Neuronal stem cell (in vitro differentiated cells): ENCODE measurements at regions not wholly inside any gene's neighbourhood (a gene's known extent, or its start where the extent isn't known, plus 50 kb on each side); places are given as distances from the start of the nearest gene placed in this dataset.

Source experiments
- DNase-seq: peaks from one replicate; pipeline ENCODE4 v3.0.0-alpha.2; 2013; ENCODE audit warnings: low spot score
- H2AFZ ChIP-seq: one replicate; pipeline ENCODE4 v1.6.1; 2013; ENCODE audit warnings: mild to moderate bottlenecking, low read length, inconsistent platforms
- H2AK5ac ChIP-seq: 2 replicates; pipeline ENCODE4 v1.6.1; 2013; ENCODE audit warnings: low read depth, mild to moderate bottlenecking, inconsistent platforms, low read length, moderate library complexity, mixed read lengths
- H2BK120ac ChIP-seq: 2 replicates; pipeline ENCODE4 v1.6.1; 2013; ENCODE audit warnings: low read depth, mild to moderate bottlenecking, inconsistent platforms, low read length, moderate library complexity, mixed read lengths
- H2BK12ac ChIP-seq: one replicate; pipeline ENCODE4 v1.6.1; 2013; ENCODE audit warnings: low read length, inconsistent platforms
- H2BK15ac ChIP-seq: 2 replicates; pipeline ENCODE4 v1.6.1; 2013; ENCODE audit warnings: mild to moderate bottlenecking, low read length, inconsistent platforms, mixed read lengths
- H2BK5ac ChIP-seq: one replicate; pipeline ENCODE4 v1.6.1; 2013; ENCODE audit warnings: inconsistent platforms, mild to moderate bottlenecking, low read length, moderate library complexity
- H3K14ac ChIP-seq: one replicate; pipeline ENCODE4 v1.6.1; 2013; ENCODE audit warnings: low read length, inconsistent platforms
- H3K18ac ChIP-seq: 2 replicates; pipeline ENCODE4 v1.6.1; 2013; ENCODE audit warnings: low read length, inconsistent platforms
- H3K23ac ChIP-seq: 2 replicates; pipeline ENCODE4 v1.6.1; 2013; ENCODE audit warnings: low read depth, mild to moderate bottlenecking, mixed read lengths, low read length, inconsistent platforms; ENCODE audit not compliant: poor library complexity
- H3K27ac ChIP-seq: replicated peaks from 3 replicates; pipeline ENCODE4 v1.5.1; 2013; ENCODE audit warnings: low read length, inconsistent platforms
- H3K27me3 ChIP-seq, 3 experiments: 2 replicates each; pipeline ENCODE4 v1.6.1; 2013; ENCODE audit warnings: low read length in 3 of 3, mild to moderate bottlenecking in 2 of 3, inconsistent platforms in 1 of 3, low read depth in 1 of 3, mixed read lengths in 1 of 3, moderate library complexity in 1 of 3; ENCODE audit not compliant: control insufficient read depth in 3 of 3, insufficient read depth in 3 of 3
- H3K36me3 ChIP-seq, 2 donors: replicated peaks in 1 of 2; 2 replicates each; pipeline ENCODE4 v1.6.1; 2013; ENCODE audit warnings: low read length in 2 of 2; ENCODE audit not compliant: control insufficient read depth in 2 of 2, insufficient read depth in 2 of 2
- H3K4ac ChIP-seq: 2 replicates; pipeline ENCODE4 v1.6.1; 2013; ENCODE audit warnings: inconsistent platforms, mild to moderate bottlenecking, low read length, moderate library complexity
- H3K4me1 ChIP-seq, 2 donors: 1 replicate in 1 of 2; 2 replicates in 1 of 2; pipeline ENCODE4 v1.6.1; 2013; ENCODE audit warnings: low read length in 2 of 2, low read depth in 1 of 2; ENCODE audit not compliant: control insufficient read depth in 2 of 2, insufficient read depth in 1 of 2
- H3K4me2 ChIP-seq: one replicate; pipeline ENCODE4 v1.6.1; 2013; ENCODE audit warnings: mild to moderate bottlenecking, low read length, inconsistent platforms; ENCODE audit not compliant: insufficient read depth, poor library complexity, severe bottlenecking
- H3K4me3 ChIP-seq, 2 donors: 2 replicates each; pipeline ENCODE4 v1.5.1; 2013; ENCODE audit warnings: low read length in 2 of 2, mild to moderate bottlenecking in 2 of 2, inconsistent platforms in 1 of 2, moderate library complexity in 1 of 2
- H3K79me1 ChIP-seq: one replicate; pipeline ENCODE4 v1.6.1; 2013; ENCODE audit warnings: low read depth, mild to moderate bottlenecking, inconsistent platforms, low read length, moderate library complexity
- H3K9ac ChIP-seq: one replicate; pipeline ENCODE4 v1.6.1; 2013; ENCODE audit warnings: mild to moderate bottlenecking, low read depth, low read length, inconsistent platforms; ENCODE audit not compliant: poor library complexity
- H3K9me3 ChIP-seq, 2 donors: replicated peaks in 1 of 2; 2 replicates each; pipeline versions ENCODE3 to v1.6.1; 2013; ENCODE audit warnings: low read length in 2 of 2, mild to moderate bottlenecking in 2 of 2, inconsistent platforms in 1 of 2, low read depth in 1 of 2, mixed read lengths in 1 of 2, moderate library complexity in 1 of 2; ENCODE audit not compliant: control insufficient read depth in 2 of 2, insufficient read depth in 1 of 2
- H4K8ac ChIP-seq: one replicate; pipeline ENCODE4 v1.6.1; 2013; ENCODE audit warnings: low read depth, mild to moderate bottlenecking, inconsistent platforms, low read length, moderate library complexity
- H4K91ac ChIP-seq: one replicate; pipeline ENCODE4 v1.6.1; 2013; ENCODE audit warnings: low read length, low read depth, mild to moderate bottlenecking, inconsistent platforms; ENCODE audit not compliant: poor library complexity
- WGBS, 2 donors: extraction: QIAGEN DNeasy Blood & Tissue Kit; methylation state at CpG; one replicate each; pipeline ENCODE4 v1.1.7; 2013; ENCODE audit warnings: missing lambda C conversion rate in 2 of 2, mixed read lengths in 1 of 2; ENCODE audit not compliant: insufficient read length in 2 of 2, insufficient replicate concordance in 1 of 2; ENCODE audit errors: extremely low coverage in 2 of 2; 5-methylcytosine and 5-hydroxymethylcytosine counted together

DNA sequence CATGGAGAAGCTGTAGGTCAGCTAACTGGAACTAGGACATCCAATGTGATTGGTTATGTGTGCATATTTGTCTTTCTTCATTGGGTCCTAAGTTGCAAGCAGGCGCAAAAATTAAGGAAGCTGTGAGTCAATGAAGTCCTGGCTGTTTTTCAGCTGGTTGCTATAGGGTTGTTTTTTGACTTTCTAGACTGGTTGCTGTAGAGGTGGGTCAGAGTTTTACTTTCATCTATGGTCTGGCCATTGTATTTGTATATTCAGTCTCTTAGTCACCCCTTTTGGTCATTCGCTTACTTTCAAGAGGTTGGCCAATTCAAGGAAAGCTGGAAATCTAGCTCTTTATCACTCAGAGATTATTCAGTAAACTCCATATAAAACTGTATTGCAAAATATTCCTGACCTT, 62.0 kb upstream of the AMZ2 start:
- H3K9me3 ChIP-seq, result no peaks in the 10 kb centered on the region
- H3K4me2 ChIP-seq, result no peak overlapping the region
- DNase-seq, result no peak
- H2BK120ac ChIP-seq, result no peak overlapping the region
- peaks cover 0 to 26% (median 2%) of the 10 kb centered on the region in 3 experiments for H3K27me3 ChIP-seq
- H4K8ac ChIP-seq, result no peak overlapping the region
- no peak overlapping the region for H2AFZ ChIP-seq
- H2AK5ac ChIP-seq, result no peak overlapping the region
- H3K27ac ChIP-seq, result no peak overlapping the region
- no peak overlapping the region for H3K4me3 ChIP-seq
- H3K4me1 ChIP-seq, result peaks cover 3 to 8% of the 10 kb centered on the region in 2 donors
- H3K36me3 ChIP-seq, result no peaks in the 10 kb centered on the region
- no peak overlapping the region for H3K4ac ChIP-seq
- no peak overlapping the region for H3K18ac ChIP-seq
- no peak overlapping the region for H2BK15ac ChIP-seq
- no peak overlapping the region for H4K91ac ChIP-seq
- no peak overlapping the region for H3K14ac ChIP-seq
- no peak overlapping the region for H3K23ac ChIP-seq
- no CpG with 5 or more reads among the region's 2 CpGs for WGBS, 2 donors
- no peak overlapping the region for H2BK12ac ChIP-seq
- H3K79me1 ChIP-seq, result no peaks in the 10 kb centered on the region
- H3K9ac ChIP-seq, result no peak overlapping the region
- no peak overlapping the region for H2BK5ac ChIP-seq

GRCh38 chr17:68190495-68190894, 57.3 kb upstream of the AMZ2 start:
- H3K79me1 ChIP-seq, result no peaks in the 10 kb centered on the region
- H3K23ac ChIP-seq, result no peak overlapping the region
- H2BK15ac ChIP-seq, result no peak overlapping the region
- H3K9me3 ChIP-seq, result no peaks in the 10 kb centered on the region
- no peak overlapping the region for H3K18ac ChIP-seq
- no peak overlapping the region for H4K91ac ChIP-seq
- H3K4me1 ChIP-seq, result no peaks in the 10 kb centered on the region
- H3K9ac ChIP-seq, result no peak overlapping the region
- H3K4me3 ChIP-seq, result no peak overlapping the region
- no peak overlapping the region for H2BK12ac ChIP-seq
- H3K4ac ChIP-seq, result no peak overlapping the region
- DNase-seq, result no peak
- WGBS, 2 donors, result no CpG with 5 or more reads among the region's 4 CpGs
- H2AK5ac ChIP-seq, result no peak overlapping the region
- H2BK5ac ChIP-seq, result no peak overlapping the region
- no peak overlapping the region for H3K27ac ChIP-seq
- H3K14ac ChIP-seq, result no peak overlapping the region
- H3K27me3 ChIP-seq, result peaks cover 0 to 68% (median 9%) of the 10 kb centered on the region in 3 experiments
- no peak overlapping the region for H3K4me2 ChIP-seq
- no peak overlapping the region for H4K8ac ChIP-seq
- no peaks in the 10 kb centered on the region for H3K36me3 ChIP-seq
- H2AFZ ChIP-seq, result no peak overlapping the region
- no peak overlapping the region for H2BK120ac ChIP-seq

- DNase-seq, result no peak
- Histone ChIP-seq H3K4ac (no peak overlapping the region), H2BK15ac (no peak overlapping the region), H2AFZ (peak overlapping the region; percentile 76), H3K23ac (no peak overlapping the region), H3K18ac (no peak overlapping the region), H2AK5ac (no peak overlapping the region), H3K27ac (no peak overlapping the region), H3K9me3 (no peaks in the 10 kb centered on the region), H2BK120ac (no peak overlapping the region), H3K9ac (peak overlapping the region; percentile 60), H4K91ac (no peak overlapping the region), H3K4me3 (no peak overlapping the region), H4K8ac (no peak overlapping the region), H3K4me1 (peaks cover 10 to 13% of the 10 kb centered on the region in 2 donors), H3K4me2 (peak overlapping the region; percentile 54), H3K14ac (no peak overlapping the region), H3K79me1 (no peaks in the 10 kb centered on the region), H3K27me3 (peaks cover 43 to 93% (median 59%) of the 10 kb centered on the region in 3 experiments), H2BK5ac (no peak overlapping the region), H3K36me3 (no peaks in the 10 kb centered on the region), H2BK12ac (no peak overlapping the region)
- no CpG with 5 or more reads among the region's 27 CpGs for WGBS, 2 donors
These were observed 52.0 kb upstream of the AMZ2 start for GRCh38 chr17:68195667-68196393.

- Histone ChIP-seq H3K18ac (peak overlapping the region; percentile 48), H3K27me3 (peaks cover 43 to 98% (median 66%) of the 10 kb centered on the region in 3 experiments), H3K9ac (peak overlapping the region; percentile 60), H3K4ac (no peak overlapping the region), H3K23ac (peak overlapping the region; percentile 89), H2AFZ (peak overlapping the region; percentile 76), H3K36me3 (no peaks in the 10 kb centered on the region), H4K91ac (no peak overlapping the region), H3K14ac (peak overlapping the region; percentile 56), H3K4me3 (no peak overlapping the region), H3K9me3 (no peaks in the 10 kb centered on the region), H2AK5ac (no peak overlapping the region), H4K8ac (no peak overlapping the region), H2BK12ac (no peak overlapping the region), H3K4me1 (peaks cover 10 to 13% of the 10 kb centered on the region in 2 donors), H3K27ac (no peak overlapping the region), H2BK5ac (no peak overlapping the region), H3K79me1 (no peaks in the 10 kb centered on the region), H3K4me2 (peak overlapping the region; percentile 57), H2BK15ac (no peak overlapping the region), H2BK120ac (no peak overlapping the region)
- WGBS, 2 donors, result no CpG with 5 or more reads among the region's 63 CpGs
- no peak for DNase-seq
These were observed 51.3 kb upstream of the AMZ2 start for GRCh38 chr17:68196394-68197090.
